ENCODE measurements at regions not wholly inside any gene's neighbourhood (a gene's known extent, or its start where the extent isn't known, plus 50 kb on each side); places are given as distances from the start of the nearest gene placed in this dataset.

DNA sequence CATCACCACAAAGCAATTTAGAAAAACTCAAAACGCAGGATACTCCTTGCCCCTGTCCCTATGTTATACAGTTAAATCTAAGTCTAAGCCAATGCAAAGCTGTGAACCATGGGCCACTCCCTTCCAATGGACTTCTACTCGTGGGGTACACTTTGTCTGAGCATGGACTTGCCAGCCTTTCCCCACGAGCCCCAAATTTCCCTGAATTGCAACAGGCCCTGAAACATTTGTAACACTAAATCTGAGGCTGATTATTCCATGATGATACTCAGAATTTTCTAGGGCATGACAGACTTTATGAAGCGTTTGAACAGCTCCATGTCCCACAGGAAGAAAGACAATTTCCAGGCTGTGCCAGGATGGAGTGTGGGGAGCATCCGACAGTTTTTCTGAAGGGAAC, 189.6 kb downstream of the TXNL1 start:
- no peak for DNase-seq (ENCODE audit: low read depth in 1 of 2, low spot score in 1 of 2)
- ChIA-PET CTCF (no interaction called here), POLR2A (no interaction called here)
- no peak overlapping the region for H3K4me2 ChIP-seq
- H3K4me3 ChIP-seq, result no peak overlapping the region
- H3K4me1 ChIP-seq, result no peaks in the 10 kb centered on the region
- FAIRE-seq, result no peak
- H3K9me3 ChIP-seq, result no peaks in the 10 kb centered on the region
- no peak for TF ChIP-seq EP300 (IDR thresholded peaks at IDR 0.05)
- TF ChIP-seq HOXB5 (CRISPR knock-in tag; IDR thresholded peaks at IDR 0.05), result no peak
- TF ChIP-seq ZNF302 (CRISPR knock-in tag; IDR thresholded peaks at IDR 0.05), result no peak
- TF ChIP-seq, protein P1, sequence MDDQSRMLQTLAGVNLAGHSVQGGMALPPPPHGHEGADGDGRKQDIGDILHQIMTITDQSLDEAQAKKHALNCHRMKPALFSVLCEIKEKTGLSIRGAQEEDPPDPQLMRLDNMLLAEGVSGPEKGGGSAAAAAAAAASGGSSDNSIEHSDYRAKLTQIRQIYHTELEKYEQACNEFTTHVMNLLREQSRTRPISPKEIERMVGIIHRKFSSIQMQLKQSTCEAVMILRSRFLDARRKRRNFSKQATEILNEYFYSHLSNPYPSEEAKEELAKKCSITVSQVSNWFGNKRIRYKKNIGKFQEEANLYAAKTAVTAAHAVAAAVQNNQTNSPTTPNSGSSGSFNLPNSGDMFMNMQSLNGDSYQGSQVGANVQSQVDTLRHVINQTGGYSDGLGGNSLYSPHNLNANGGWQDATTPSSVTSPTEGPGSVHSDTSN (IDR thresholded peaks at IDR 0.05), result no peak
- TF ChIP-seq HOXA7 (CRISPR knock-in tag; IDR thresholded peaks at IDR 0.05), result no peak
- TF ChIP-seq POLR2AphosphoS2 (conservative IDR thresholded peaks at IDR 0.05; ENCODE audit: low read length), result no peak
- TF ChIP-seq FOXS1 (CRISPR knock-in tag; IDR thresholded peaks at IDR 0.05), result no peak
- TF ChIP-seq RCOR1 (IDR thresholded peaks at IDR 0.05; ENCODE audit: low read depth, low read length), result no peak
- no peak for TF ChIP-seq RARB (CRISPR knock-in tag; IDR thresholded peaks at IDR 0.05)
- TF ChIP-seq ESRRA (IDR thresholded peaks at IDR 0.05; ENCODE audit: borderline replicate concordance, low read length), result no peak
- no peak for TF ChIP-seq BHLHE40 (IDR thresholded peaks at IDR 0.05; ENCODE audit: low read depth, low read length)
- ATAC-seq, result no peak
- H3K27ac ChIP-seq, result no peak overlapping the region
- 39% methylated on average over 5 of the region's 5 CpGs for WGBS (ENCODE audit: missing lambda C conversion rate)

DNA sequence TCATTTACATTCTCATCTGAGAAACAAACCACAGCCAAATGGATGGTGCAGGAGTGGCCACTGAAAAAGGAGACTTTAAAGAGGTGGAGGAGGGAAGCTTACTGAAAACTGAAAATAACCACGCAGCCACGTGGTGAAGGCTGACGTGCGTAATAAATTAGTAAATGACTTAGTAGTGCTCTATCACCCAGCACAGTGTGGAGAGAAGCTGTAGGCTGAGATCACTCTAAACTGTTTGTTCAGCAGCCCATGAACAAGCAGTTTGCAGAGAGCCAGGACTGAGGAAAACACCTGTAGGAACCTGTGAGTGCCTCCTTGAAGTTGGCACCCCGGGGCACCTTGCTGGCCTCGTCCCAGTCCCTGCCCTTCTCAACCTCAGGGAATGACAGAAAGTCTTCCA, 193.0 kb downstream of the TXNL1 start:
- 45% methylated on average over 5 of the region's 6 CpGs for WGBS (ENCODE audit: missing lambda C conversion rate)
- ChIA-PET CTCF (no interaction called here), POLR2A (no interaction called here)
- TF ChIP-seq RNF2 (IDR thresholded peaks at IDR 0.05; ENCODE audit: borderline replicate concordance, low read depth) (no peak), BHLHE40 (IDR thresholded peaks at IDR 0.05; ENCODE audit: low read depth, low read length) (no peak), KDM5A (IDR thresholded peaks at IDR 0.05) (no peak), RARB (CRISPR knock-in tag; IDR thresholded peaks at IDR 0.05) (no peak), MAZ (IDR thresholded peaks at IDR 0.05; ENCODE audit: borderline replicate concordance, low read depth, low read length) (no peak), RFX5 (IDR thresholded peaks at IDR 0.05) (no peak), HDAC2 (IDR thresholded peaks at IDR 0.05) (no peak), ZC3H11A (IDR thresholded peaks at IDR 0.05) (no peak), SREBF2 (IDR thresholded peaks at IDR 0.05) (no peak), POLR2AphosphoS2 (conservative IDR thresholded peaks at IDR 0.05; ENCODE audit: low read length) (no peak), SMC3 (IDR thresholded peaks at IDR 0.05) (no peak)
- TF ChIP-seq, protein P2, sequence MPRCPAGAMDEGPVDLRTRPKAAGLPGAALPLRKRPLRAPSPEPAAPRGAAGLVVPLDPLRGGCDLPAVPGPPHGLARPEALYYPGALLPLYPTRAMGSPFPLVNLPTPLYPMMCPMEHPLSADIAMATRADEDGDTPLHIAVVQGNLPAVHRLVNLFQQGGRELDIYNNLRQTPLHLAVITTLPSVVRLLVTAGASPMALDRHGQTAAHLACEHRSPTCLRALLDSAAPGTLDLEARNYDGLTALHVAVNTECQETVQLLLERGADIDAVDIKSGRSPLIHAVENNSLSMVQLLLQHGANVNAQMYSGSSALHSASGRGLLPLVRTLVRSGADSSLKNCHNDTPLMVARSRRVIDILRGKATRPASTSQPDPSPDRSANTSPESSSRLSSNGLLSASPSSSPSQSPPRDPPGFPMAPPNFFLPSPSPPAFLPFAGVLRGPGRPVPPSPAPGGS (IDR thresholded peaks at IDR 0.05), result no peak
- TF ChIP-seq, protein P3, sequence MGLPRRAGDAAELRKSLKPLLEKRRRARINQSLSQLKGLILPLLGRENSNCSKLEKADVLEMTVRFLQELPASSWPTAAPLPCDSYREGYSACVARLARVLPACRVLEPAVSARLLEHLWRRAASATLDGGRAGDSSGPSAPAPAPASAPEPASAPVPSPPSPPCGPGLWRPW (IDR thresholded peaks at IDR 0.05), result no peak
- TF ChIP-seq, protein P1 (IDR thresholded peaks at IDR 0.05), result no peak
- TF ChIP-seq, protein P4, sequence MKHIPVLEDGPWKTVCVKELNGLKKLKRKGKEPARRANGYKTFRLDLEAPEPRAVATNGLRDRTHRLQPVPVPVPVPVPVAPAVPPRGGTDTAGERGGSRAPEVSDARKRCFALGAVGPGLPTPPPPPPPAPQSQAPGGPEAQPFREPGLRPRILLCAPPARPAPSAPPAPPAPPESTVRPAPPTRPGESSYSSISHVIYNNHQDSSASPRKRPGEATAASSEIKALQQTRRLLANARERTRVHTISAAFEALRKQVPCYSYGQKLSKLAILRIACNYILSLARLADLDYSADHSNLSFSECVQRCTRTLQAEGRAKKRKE (CRISPR knock-in tag; IDR thresholded peaks at IDR 0.05; ENCODE audit: low read depth), result no peak
- Histone ChIP-seq H3K9me3 (no peaks in the 10 kb centered on the region), H3K4me3 (no peak overlapping the region), H3K27ac (no peak overlapping the region), H3K4me1 (no peaks in the 10 kb centered on the region), H3K4me2 (no peak overlapping the region)
- DNase-seq (ENCODE audit: low read depth in 1 of 2, low spot score in 1 of 2), result no peak
- no peak for ATAC-seq
- FAIRE-seq, result no peak
